Amniotic epithelial cell (primary cell): ENCODE measurements at regions not wholly inside any gene's neighbourhood (a gene's known extent, or its start where the extent isn't known, plus 50 kb on each side); places are given as distances from the start of the nearest gene placed in this dataset.

Experiments
- DNase-seq: peaks from one replicate; pipeline ENCODE4 v3.0.0-alpha.2; 2010; ENCODE audit warnings: low read depth

DNA sequence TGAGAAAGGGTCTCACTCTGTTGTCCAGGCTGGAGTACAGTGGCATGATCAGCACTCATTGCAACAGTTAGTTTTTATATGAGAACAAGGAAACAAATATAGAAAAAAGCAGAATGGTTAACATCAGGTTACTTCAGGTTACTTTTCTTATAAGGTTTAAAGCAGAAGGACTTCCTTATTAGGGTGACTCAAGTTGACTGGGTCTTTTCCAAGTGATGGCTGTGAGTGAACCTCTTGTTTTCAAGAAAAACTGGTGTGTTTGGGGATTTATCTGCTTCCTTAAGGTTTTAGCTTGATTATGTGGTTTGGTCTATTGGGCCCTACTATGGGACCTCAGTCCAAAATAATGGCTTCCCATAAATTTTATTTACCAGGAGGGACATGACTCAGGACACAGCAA lies 99.2 kb downstream of the ARRDC3 start:
- peak; percentile 51 for DNase-seq

DNA sequence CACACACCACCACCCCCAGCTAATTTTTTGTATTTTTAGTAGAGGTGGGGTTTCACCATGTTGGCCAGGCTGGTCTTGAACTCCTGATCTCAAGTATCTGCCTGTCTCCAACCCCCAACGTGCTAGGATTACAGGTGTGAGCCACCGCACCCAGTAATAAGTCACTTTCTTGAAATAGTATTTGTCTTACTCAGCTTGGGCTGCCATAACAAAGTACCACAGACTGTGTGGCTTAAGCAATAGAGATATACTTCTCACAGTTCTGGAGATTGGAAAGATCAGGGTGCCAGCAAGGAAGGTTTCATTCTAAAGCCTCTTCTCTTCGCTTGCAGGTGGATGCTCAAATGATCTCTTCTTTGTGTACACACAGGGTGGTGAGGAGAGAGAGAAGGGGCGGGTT lies 99.8 kb downstream of the ARRDC3 start:
- DNase-seq, result peak; percentile 35

DNA sequence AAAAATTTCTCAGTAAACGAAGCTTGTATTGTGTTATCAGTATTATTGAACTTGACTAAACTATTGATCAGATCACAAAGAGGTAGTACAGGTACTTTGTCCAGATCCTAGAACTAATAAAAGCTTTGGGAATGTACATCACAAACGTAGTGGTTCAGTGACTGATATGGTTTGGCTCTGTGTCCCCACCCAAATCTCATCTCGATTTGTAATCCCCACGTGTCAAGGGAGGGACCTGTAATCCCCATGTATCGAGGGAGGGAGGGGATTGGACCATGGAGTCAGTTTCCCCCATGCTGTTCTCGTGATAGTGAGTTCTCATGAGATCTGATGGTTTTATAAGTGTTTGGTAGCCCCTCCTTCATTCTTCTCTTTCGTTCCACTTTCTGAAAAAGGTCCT lies 100.9 kb downstream of the ARRDC3 start:
- no peak for DNase-seq

DNA sequence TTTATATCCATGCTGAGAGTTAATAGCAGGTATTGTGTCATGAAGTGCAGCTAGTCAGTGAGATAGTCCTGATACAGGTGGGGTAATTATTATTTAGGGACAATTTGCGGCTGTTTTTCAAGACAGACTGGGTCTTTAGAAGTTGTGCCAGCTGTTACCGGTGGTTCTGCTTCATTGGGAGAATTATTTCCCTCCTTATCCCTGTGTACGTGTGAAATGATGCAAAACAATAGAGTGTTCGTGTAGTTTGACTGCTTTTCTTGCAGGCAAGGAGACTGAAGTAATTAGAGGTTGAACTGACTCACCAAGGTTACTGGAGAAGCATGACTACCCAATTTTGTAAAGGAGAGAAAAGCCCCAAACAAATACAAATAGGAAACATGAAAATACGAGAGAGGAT lies 101.7 kb downstream of the ARRDC3 start:
- DNase-seq, result peak; percentile 56

GRCh38 chr5:91280362-91281269 lies 102.5 kb downstream of the ARRDC3 start:
- peak; percentile 96 for DNase-seq

DNA sequence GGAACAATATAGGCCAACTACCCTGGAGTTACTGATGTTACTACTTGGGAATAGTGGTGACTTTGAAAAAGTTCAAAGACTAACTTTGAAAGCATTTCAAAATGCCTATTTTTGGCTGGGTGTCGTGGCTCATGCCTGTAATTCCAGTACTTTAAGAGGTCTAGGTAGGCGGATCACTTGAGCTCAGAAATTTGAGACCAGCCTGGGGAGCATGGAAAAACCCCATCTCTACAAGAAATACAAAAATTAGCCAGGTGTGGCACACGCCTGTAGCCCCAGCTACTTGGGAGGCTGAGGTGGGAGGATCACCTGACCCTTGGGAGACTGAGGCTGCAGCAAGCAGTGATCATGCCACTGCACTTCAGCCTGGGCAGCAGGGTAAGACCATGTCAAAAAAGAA lies 105.3 kb downstream of the ARRDC3 start:
- no peak for DNase-seq

- DNase-seq, result peak; percentile 27
Measured at GRCh38 chr5:91277093-91277626, 106.0 kb downstream of the ARRDC3 start.

DNA sequence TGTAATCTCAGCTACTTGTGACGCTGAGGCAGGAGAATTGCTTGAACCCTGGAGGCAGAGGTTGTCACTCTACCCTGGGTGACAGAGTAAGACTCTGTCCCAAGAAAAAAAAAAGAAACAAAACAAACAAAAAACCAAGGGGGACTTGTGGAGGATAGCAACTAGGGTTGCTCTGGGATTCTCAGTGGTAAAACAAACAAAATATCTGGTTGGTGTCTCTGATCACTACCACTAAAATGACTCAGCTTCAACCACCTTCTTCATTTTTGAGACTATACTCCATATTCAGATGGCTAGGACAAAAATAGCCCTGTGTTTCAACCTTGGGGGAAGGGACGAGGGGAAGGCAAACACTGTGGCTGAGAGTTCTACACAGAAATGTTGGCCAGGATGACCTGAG lies 110.3 kb downstream of the ARRDC3 start:
- DNase-seq, result no peak

- no peak for DNase-seq
Measured at GRCh38 chr5:91271999-91272398, 111.1 kb downstream of the ARRDC3 start.

DNA sequence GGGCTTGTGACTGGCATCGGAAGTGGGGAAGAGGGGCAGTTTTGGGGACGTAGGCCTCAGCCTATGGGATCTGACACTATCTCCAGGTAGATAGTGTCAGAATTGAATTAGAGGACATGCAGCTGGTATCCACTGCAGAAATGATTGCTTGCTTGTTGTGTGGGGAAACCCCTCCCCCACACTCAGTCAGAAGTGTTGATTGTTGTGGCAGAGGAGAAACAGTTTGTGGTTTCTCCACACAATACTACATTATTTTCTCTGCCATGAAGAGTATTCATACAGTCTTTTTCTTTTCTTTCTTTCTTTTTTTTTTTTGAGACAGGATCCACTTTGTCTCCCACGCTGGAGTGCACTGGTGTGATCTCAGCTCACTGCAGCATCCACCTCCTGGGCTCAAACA lies 113.9 kb downstream of the ARRDC3 start:
- DNase-seq, result no peak

DNA sequence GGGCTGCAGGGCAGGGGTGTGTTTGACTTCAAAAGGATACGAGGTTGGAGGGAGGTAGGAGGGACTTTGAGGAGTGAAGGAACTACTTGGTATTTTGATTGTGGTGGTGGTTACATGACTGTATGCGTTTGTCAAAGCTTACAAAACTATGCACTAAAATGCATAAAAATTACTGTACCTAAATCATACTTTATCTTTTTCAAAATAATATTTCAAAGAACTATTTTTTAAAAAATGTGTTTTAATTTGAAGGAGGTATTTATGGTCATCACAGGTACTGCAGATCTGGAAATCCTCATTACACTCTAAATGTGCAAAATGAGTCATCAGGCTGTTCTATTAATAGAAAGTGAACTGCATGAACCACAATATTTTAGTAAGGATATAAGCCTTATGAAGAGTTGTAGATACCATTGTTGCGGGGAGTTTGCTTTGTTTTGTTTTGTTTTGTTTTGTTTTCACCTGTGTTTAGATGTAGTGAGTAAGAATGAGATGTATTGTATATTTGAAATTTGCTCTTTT lies 116.9 kb downstream of the ARRDC3 start:
- peak; percentile 69 for DNase-seq

DNA sequence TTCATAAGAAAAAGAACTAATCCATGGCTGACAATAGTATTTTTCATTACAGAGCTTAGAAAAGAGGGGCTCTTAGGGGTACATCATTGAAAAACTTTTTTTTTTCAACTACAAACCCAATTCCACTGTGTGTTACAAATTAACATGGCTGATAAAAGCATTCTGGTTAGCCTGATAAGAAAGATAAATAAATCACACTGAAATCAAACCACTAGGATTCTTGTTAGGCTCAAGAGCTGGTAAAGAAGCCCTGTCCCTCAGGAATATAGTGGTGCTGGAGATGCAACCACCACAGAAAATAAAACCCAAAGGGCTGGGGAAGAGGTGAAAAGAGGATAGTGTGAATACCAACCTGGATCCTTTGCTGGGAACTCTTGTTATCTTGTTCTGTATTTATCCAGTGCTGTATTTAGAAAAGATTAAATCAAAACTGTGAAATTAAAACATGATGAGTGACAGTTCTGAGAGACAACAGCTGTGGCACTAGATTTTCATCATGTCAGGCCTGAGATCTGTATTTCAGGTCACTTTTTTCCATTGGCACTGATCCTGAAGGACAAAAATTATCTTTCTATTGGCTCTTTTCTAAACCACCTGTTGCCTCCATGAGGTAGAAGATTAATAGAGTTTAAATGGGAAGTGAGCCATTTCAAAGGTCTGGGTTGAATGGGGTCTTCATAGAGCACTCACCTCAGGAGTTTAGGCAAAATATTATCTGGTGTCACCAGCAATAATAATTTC lies 118.6 kb downstream of the ARRDC3 start:
- DNase-seq, result no peak

DNA sequence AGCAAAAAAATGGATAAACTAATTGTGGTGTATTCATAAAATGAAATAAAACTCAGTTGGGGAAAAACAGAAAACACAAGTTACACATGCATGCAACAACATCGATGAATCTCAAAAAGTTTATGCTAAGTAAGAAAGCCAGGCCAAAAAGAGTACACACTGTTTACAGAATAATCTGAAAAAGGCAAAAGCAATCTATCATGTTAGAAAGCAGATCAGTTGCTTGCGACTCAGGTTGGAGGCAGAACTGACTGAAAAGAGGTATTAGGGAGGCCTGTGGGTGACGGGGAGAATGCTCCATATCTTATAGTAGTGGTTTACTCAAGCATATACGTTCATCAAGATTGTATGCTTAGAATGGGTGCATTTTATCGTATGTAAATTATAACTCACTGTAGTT lies 119.2 kb downstream of the ARRDC3 start:
- DNase-seq, result no peak

- no peak for DNase-seq
Measured at GRCh38 chr5:91257301-91257700, 125.8 kb downstream of the ARRDC3 start.

- DNase-seq, result no peak
Measured at GRCh38 chr5:91256142-91256524, 127.0 kb downstream of the ARRDC3 start.

DNA sequence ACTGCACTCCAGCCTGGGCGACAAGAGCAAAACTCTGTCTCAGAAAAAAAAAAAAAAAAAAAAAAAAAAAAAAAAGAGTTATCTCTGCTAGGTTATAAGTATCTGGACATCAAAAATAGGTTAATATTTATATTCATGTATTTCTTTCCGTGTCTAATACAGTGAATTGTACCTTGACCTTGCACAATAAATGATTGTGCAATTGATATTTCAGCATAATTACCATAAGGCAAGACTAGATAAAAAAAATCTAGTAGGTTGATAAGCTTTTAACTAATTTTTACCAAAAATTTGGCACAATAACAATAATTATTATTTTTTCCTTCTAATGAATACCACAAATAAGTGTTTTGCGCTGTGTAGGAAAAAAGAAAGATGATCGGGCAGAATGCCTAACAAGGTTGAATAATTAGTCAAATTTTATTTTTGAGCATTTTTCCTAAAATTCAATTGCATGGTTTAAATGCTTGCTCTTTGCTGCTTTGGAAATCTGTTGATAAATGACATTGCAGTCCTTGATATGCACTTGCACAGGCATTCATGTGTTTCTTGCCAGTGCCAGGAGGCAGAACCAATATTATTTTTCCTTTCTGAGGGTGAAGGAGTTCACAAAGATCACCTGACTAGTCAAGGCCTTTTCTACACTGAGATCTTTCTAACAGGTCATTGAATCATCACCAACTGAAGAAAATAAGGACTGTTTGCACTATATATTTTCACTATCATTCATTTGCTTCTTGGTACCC lies 127.5 kb downstream of the ARRDC3 start:
- DNase-seq, result peak; percentile 61

DNA sequence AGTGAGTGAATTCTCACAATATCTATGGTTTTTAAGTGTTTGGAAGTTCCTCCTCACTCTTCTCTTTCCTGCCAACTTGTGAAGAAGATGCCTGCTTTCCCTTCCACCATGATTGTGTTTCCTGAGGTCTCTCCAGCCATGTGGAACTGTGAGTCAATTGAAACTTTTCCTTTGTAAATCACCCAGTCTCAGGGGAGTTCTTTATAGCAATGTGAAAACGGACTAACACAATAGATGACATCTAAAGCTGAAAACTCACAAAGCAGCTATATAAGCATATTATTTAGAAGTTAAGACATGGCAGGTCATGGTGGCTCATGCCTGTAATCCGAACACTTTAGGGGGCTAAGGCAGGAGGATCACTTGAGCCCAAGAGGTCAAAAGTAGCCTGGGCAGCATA lies 130.2 kb downstream of the ARRDC3 start:
- no peak for DNase-seq

- DNase-seq, result peak; percentile 19
Measured at GRCh38 chr5:91245871-91246270, 137.2 kb downstream of the ARRDC3 start.

- DNase-seq, result no peak
Measured at GRCh38 chr5:91245074-91245452, 138.1 kb downstream of the ARRDC3 start.

DNA sequence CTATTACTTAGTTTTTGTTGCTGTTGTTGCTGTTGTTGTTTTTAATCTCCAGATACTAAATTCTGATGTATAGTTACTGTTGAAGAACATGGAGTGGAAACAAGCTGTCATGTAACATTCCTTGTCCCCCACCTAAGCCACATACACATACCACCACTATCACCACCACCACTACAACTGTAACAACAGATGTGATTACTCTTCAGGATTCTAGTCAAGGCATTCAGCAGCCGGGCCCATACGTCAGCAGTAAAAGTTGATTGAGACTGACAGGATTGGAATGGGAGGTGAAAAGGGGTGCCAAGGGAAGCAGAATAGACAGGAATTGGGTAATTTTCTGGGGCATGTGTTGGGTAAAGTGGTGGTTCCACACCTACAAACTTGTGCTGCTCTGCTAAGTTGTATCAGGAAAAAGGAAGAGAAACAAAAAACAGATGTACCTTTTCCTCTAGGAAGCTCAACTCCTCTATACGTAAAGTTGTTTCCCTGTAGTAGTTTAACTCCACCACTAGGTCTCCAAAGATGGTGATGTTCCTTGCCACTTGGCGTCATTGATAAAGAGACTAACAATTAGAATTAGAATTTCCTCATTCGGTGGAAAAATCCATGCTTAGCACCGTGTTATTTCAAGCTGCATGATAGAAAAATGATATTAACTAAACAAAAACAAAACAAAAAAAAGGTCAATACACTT lies 138.6 kb downstream of the ARRDC3 start:
- no peak for DNase-seq

DNA sequence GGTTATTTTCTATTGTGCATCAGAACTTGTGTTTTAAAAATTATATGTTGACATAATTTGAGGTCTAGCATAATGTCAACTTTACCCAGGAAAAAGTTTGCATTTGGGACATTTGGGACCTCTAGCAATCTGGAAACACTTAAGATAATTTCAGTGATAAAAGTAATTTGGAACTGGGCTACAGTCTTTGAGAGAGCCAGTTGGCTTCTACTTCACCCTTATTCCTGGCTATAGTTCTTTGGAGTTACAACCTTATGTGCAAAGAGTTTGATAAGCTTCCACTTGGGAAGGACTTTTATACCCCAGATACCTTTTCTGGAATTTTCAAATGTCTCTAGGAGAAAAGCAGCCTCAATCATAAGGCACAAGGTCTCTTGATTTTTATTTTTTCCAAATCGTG lies 139.3 kb downstream of the ARRDC3 start:
- DNase-seq, result no peak

DNA sequence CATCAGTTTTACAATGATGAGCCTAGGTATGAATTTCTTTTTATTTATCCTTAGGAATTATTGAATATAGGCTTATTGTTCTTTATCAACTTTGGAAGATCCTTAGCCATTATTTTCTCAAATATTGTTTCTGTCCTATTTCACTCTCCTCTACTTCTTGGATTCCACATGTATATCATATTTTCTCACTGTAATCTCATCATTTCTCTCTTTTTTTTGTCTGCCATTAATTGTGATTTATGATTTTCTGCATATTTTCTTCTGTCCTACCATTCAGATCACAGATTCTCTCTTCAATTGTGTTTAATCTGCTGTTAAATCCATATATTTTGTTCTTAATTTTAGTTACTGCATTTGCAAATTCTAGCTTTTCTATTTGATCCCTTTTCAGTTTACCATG lies 139.8 kb downstream of the ARRDC3 start:
- DNase-seq, result no peak
